GM10266 (cell line): ENCODE measurements at regions not wholly inside any gene's neighbourhood (a gene's known extent, or its start where the extent isn't known, plus 50 kb on each side); places are given as distances from the start of the nearest gene placed in this dataset.

Experiments
- DNase-seq: peaks from one replicate; pipeline ENCODE4 v3.0.0; 2012; ENCODE audit errors: extremely low spot score
- CTCF ChIP-seq: IDR thresholded peaks from 2 replicates; pipeline ENCODE4 v1.5.1; 2012; ENCODE audit warnings: mild to moderate bottlenecking, low read depth; ENCODE audit not compliant: control insufficient read depth, insufficient read depth; ENCODE audit errors: missing control alignments

- no peak for TF ChIP-seq CTCF
- no peak for DNase-seq
Measured at GRCh38 chr2:185306119-185306518, 432.5 kb upstream of the FSIP2 start.

GRCh38 chr2:185316383-185316782, 422.2 kb upstream of the FSIP2 start:
- no peak for TF ChIP-seq CTCF

GRCh38 chr2:185318271-185318724, 420.3 kb upstream of the FSIP2 start:
- no peak for DNase-seq
- TF ChIP-seq CTCF = no peak

More at GRCh38 chr2:185316383-185316782, 422.2 kb upstream of the FSIP2 start:
- DNase-seq = no peak

GRCh38 chr2:185335879-185336278, 402.7 kb upstream of the FSIP2 start:
- no peak for DNase-seq
- TF ChIP-seq CTCF = no peak

GRCh38 chr2:185337033-185337432, 401.6 kb upstream of the FSIP2 start:
- DNase-seq = no peak
- no peak for TF ChIP-seq CTCF

GRCh38 chr2:185338104-185338503, 400.5 kb upstream of the FSIP2 start:
- TF ChIP-seq CTCF = no peak
- no peak for DNase-seq

- TF ChIP-seq CTCF = no peak
- no peak for DNase-seq
Measured at GRCh38 chr2:185347445-185347844, 391.2 kb upstream of the FSIP2 start.
